NAMALWA (cell line): ENCODE measurements at regions not wholly inside any gene's neighbourhood (a gene's known extent, or its start where the extent isn't known, plus 50 kb on each side); places are given as distances from the start of the nearest gene placed in this dataset.
"Not testable (repeated sequence)": the region's sequence is repeated elsewhere in the genome, so short reads cannot be mapped to it uniquely, and the experiment has no call there.

Experiments used
- DNase-seq: peaks from one replicate; pipeline ENCODE4 v3.0.0-alpha.2; 2015; ENCODE audit warnings: low spot score

GRCh38 chr4:134490863-134491262, 289.3 kb upstream of the PABPC4L start:
- DNase-seq: no peak

GRCh38 chr4:134483514-134483913, 281.9 kb upstream of the PABPC4L start:
- not testable (repeated sequence) for DNase-seq

GRCh38 chr4:134471569-134471968, 270.0 kb upstream of the PABPC4L start:
- DNase-seq: no peak

GRCh38 chr4:134470544-134470943, 269.0 kb upstream of the PABPC4L start:
- peak; percentile 36 for DNase-seq

GRCh38 chr4:134465417-134465816, 263.8 kb upstream of the PABPC4L start:
- no peak for DNase-seq

- no peak for DNase-seq
Observed at GRCh38 chr4:134463771-134464170, 262.2 kb upstream of the PABPC4L start.

- no peak for DNase-seq
Observed at GRCh38 chr4:134426821-134427220, 225.2 kb upstream of the PABPC4L start.

- no peak for DNase-seq
Observed at GRCh38 chr4:134425756-134426155, 224.2 kb upstream of the PABPC4L start.

GRCh38 chr4:134422776-134423175, 221.2 kb upstream of the PABPC4L start:
- DNase-seq: no peak

GRCh38 chr4:134421734-134422133, 220.1 kb upstream of the PABPC4L start:
- DNase-seq: no peak

GRCh38 chr4:134408897-134409296, 207.3 kb upstream of the PABPC4L start:
- DNase-seq: no peak

- no peak for DNase-seq
Observed at GRCh38 chr4:134401798-134402197, 200.2 kb upstream of the PABPC4L start.

GRCh38 chr4:134393592-134393991, 192.0 kb upstream of the PABPC4L start:
- DNase-seq: no peak

- DNase-seq: no peak
Observed at GRCh38 chr4:134390319-134390718, 188.7 kb upstream of the PABPC4L start.

- DNase-seq: no peak
Observed at GRCh38 chr4:134388351-134388750, 186.8 kb upstream of the PABPC4L start.

- DNase-seq: no peak
Observed at GRCh38 chr4:134382478-134383227, 181.1 kb upstream of the PABPC4L start.

- DNase-seq: no peak
Observed at GRCh38 chr4:134375775-134376174, 174.2 kb upstream of the PABPC4L start.

GRCh38 chr4:134365852-134366251, 164.3 kb upstream of the PABPC4L start:
- DNase-seq: no peak

- DNase-seq: no peak
Observed at GRCh38 chr4:134364928-134365327, 163.3 kb upstream of the PABPC4L start.

GRCh38 chr4:134345244-134345643, 143.7 kb upstream of the PABPC4L start:
- no peak for DNase-seq

GRCh38 chr4:134343656-134344055, 142.1 kb upstream of the PABPC4L start:
- no peak for DNase-seq

- DNase-seq: no peak
Observed at GRCh38 chr4:134343081-134343480, 141.5 kb upstream of the PABPC4L start.

- DNase-seq: no peak
Observed at GRCh38 chr4:134337574-134337973, 136.0 kb upstream of the PABPC4L start.

- no peak for DNase-seq
Observed at GRCh38 chr4:134328741-134329140, 127.2 kb upstream of the PABPC4L start.
